Thymus (tissue), 11 donors: ENCODE measurements at regions not wholly inside any gene's neighbourhood (a gene's known extent, or its start where the extent isn't known, plus 50 kb on each side); places are given as distances from the start of the nearest gene placed in this dataset.

Source experiments
- DNase-seq, 9 donors: peaks; one replicate each; pipeline ENCODE4 v3.0.0-alpha.2; 2013; ENCODE audit warnings: low spot score in 9 of 9, low read depth in 6 of 9, missing footprints in 1 of 9
- H3K27ac ChIP-seq, 2 donors: one replicate each; pipeline ENCODE4 v1.5.1; 2013; ENCODE audit warnings: control low read depth in 1 of 2, low read depth in 1 of 2, low read length in 1 of 2, mild to moderate bottlenecking in 1 of 2, moderate library complexity in 1 of 2
- H3K27me3 ChIP-seq, 2 donors: one replicate each; pipeline ENCODE4 v1.5.1; 2013; ENCODE audit warnings: low read length in 1 of 2; ENCODE audit not compliant: control insufficient read depth in 2 of 2, insufficient read depth in 1 of 2
- H3K36me3 ChIP-seq, 2 donors: one replicate each; pipeline ENCODE4 v1.5.1; 2013; ENCODE audit warnings: low read length in 1 of 2, mild to moderate bottlenecking in 1 of 2, moderate library complexity in 1 of 2; ENCODE audit not compliant: control insufficient read depth in 2 of 2, insufficient read depth in 2 of 2
- H3K4me1 ChIP-seq, 2 donors: one replicate each; pipeline ENCODE4 v1.5.1; 2013; ENCODE audit warnings: low read length in 2 of 2; ENCODE audit not compliant: control insufficient read depth in 2 of 2, insufficient read depth in 2 of 2
- H3K4me3 ChIP-seq, 2 donors: one replicate each; pipeline ENCODE4 v1.5.1; 2013; ENCODE audit warnings: low read length in 2 of 2, control low read depth in 1 of 2, mild to moderate bottlenecking in 1 of 2
- H3K9me3 ChIP-seq, 2 donors: one replicate each; pipeline ENCODE4 v1.5.1; 2013; ENCODE audit warnings: low read length in 1 of 2, mild to moderate bottlenecking in 1 of 2; ENCODE audit not compliant: control insufficient read depth in 2 of 2, insufficient read depth in 1 of 2
- WGBS: extraction: QIAGEN DNeasy Blood & Tissue Kit; methylation state at CpG from one replicate; pipeline ENCODE4 v1.1.7; 2013; 5-methylcytosine and 5-hydroxymethylcytosine counted together
- donor health status: healthy.

- DNase-seq = no peak
- H3K4me1 ChIP-seq = peaks cover 0 to 3% of the 10 kb centered on the region in 2 donors
- H3K4me3 ChIP-seq = no peak overlapping the region
- no peaks in the 10 kb centered on the region for H3K9me3 ChIP-seq
- H3K36me3 ChIP-seq = no peaks in the 10 kb centered on the region
- 97% methylated on average over 5 of the region's 5 CpGs for WGBS
- no peaks in the 10 kb centered on the region for H3K27me3 ChIP-seq
- H3K27ac ChIP-seq = no peak overlapping the region
These were observed 162.2 kb upstream of the CHST15 start for GRCh38 chr10:124255556-124255955.

- no peak for DNase-seq
- Histone ChIP-seq H3K27ac (no peak overlapping the region), H3K4me3 (no peak overlapping the region), H3K9me3 (no peaks in the 10 kb centered on the region), H3K27me3 (no peaks in the 10 kb centered on the region), H3K36me3 (no peaks in the 10 kb centered on the region), H3K4me1 (peaks cover 0 to 9% of the 10 kb centered on the region in 2 donors)
- WGBS = 97% methylated on average over 8 of the region's 8 CpGs
These were observed 161.1 kb upstream of the CHST15 start for GRCh38 chr10:124254490-124254889.

GRCh38 chr10:124253006-124253405 lies 159.6 kb upstream of the CHST15 start:
- Histone ChIP-seq H3K36me3 (no peaks in the 10 kb centered on the region), H3K4me1 (peaks cover 0 to 9% of the 10 kb centered on the region in 2 donors), H3K27ac (no peak overlapping the region), H3K9me3 (no peaks in the 10 kb centered on the region), H3K27me3 (no peaks in the 10 kb centered on the region), H3K4me3 (no peak overlapping the region)
- WGBS = 43% methylated on average over 1 of the region's 1 CpG
- DNase-seq = no peak

GRCh38 chr10:124252097-124252715 lies 158.8 kb upstream of the CHST15 start:
- no peaks in the 10 kb centered on the region for H3K36me3 ChIP-seq
- no peak for DNase-seq
- H3K27ac ChIP-seq = no peak overlapping the region
- peaks cover 0 to 9% of the 10 kb centered on the region in 2 donors for H3K4me1 ChIP-seq
- H3K27me3 ChIP-seq = no peaks in the 10 kb centered on the region
- H3K9me3 ChIP-seq = no peaks in the 10 kb centered on the region
- no peak overlapping the region for H3K4me3 ChIP-seq
- WGBS = 92% methylated on average over 8 of the region's 8 CpGs

- Histone ChIP-seq H3K9me3 (no peaks in the 10 kb centered on the region), H3K4me1 (peaks cover 0 to 9% of the 10 kb centered on the region in 2 donors), H3K27me3 (no peaks in the 10 kb centered on the region), H3K4me3 (no peak overlapping the region), H3K36me3 (no peaks in the 10 kb centered on the region), H3K27ac (no peak overlapping the region)
- 50% methylated on average over 4 of the region's 4 CpGs for WGBS
- DNase-seq = no peak
These were observed 158.1 kb upstream of the CHST15 start for GRCh38 chr10:124251317-124252065.

GRCh38 chr10:124250506-124250905 lies 157.1 kb upstream of the CHST15 start:
- Histone ChIP-seq H3K4me3 (no peak overlapping the region), H3K27me3 (no peaks in the 10 kb centered on the region), H3K36me3 (no peaks in the 10 kb centered on the region), H3K27ac (no peak overlapping the region), H3K9me3 (no peaks in the 10 kb centered on the region), H3K4me1 (peaks cover 0 to 9% of the 10 kb centered on the region in 2 donors)
- DNase-seq = peak in 1 of 9 donors; percentile 10
- 93% methylated on average over 6 of the region's 6 CpGs for WGBS

- Histone ChIP-seq H3K9me3 (no peaks in the 10 kb centered on the region), H3K4me1 (peaks cover 0 to 9% of the 10 kb centered on the region in 2 donors), H3K27ac (no peak overlapping the region), H3K4me3 (no peak overlapping the region), H3K27me3 (no peaks in the 10 kb centered on the region), H3K36me3 (no peaks in the 10 kb centered on the region)
- 94% methylated on average over 8 of the region's 8 CpGs for WGBS
- DNase-seq = no peak
These were observed 156.5 kb upstream of the CHST15 start for GRCh38 chr10:124249812-124250432.

GRCh38 chr10:124249196-124249595 lies 155.8 kb upstream of the CHST15 start:
- H3K4me1 ChIP-seq = peaks cover 0 to 9% of the 10 kb centered on the region in 2 donors
- no peaks in the 10 kb centered on the region for H3K27me3 ChIP-seq
- no peak for DNase-seq
- 93% methylated on average over 6 of the region's 6 CpGs for WGBS
- H3K27ac ChIP-seq = no peak overlapping the region
- H3K9me3 ChIP-seq = no peaks in the 10 kb centered on the region
- H3K36me3 ChIP-seq = no peaks in the 10 kb centered on the region
- H3K4me3 ChIP-seq = no peak overlapping the region
